K562 (cell line): ENCODE measurements at regions not wholly inside any gene's neighbourhood (a gene's known extent, or its start where the extent isn't known, plus 50 kb on each side); places are given as distances from the start of the nearest gene placed in this dataset.

Experiments
- EP300 ChIP-seq: IDR thresholded peaks from 2 replicates; pipeline ENCODE4 v1.6.1; 2012; ENCODE audit warnings: low read length, improper control_type of control experiment
- ZNF707 ChIP-seq: fragments of 250-450 bp; sonication (Bioruptor Pico); conservative IDR thresholded peaks from 2 replicates; pipeline ENCODE4 v1.8.0; 2022; ENCODE audit warnings: inconsistent platforms, mild to moderate bottlenecking, moderate library complexity

DNA sequence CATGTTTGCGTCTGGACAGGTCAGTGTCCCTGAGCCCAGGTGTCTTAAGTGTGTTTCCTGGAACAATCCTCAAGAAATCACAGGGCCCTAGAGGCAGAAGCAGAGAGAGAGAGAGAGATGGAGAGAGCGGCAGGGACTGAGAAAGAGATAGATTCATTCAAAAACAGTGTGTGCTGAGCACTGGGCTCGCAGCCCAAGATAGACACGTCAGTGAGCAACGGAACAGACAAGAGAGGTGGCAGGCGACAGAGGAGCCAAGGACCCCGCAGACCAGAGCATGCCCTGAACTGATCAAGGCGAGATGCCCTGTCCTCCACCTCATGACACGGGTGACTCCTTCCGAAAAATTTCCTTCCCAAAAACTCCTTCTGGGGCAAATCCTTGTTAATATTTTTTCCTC is 362.0 kb upstream of the SULF2 start:
- no peak for TF ChIP-seq ZNF707 (CRISPR knock-in tag)
- TF ChIP-seq EP300: no peak
